IMR-90 (cell line): ENCODE measurements at regions not wholly inside any gene's neighbourhood (a gene's known extent, or its start where the extent isn't known, plus 50 kb on each side); places are given as distances from the start of the nearest gene placed in this dataset.

ENCODE experiments used
- ATAC-seq: fragments of 200-7000 bp; cut with Tn5 transposase; 2 replicates; pipeline ENCODE4 v1.9.1; 2020; ENCODE audit warnings: low read depth, mild to moderate bottlenecking, moderate library complexity
- BruUV-seq: library from RNA; stranded (reverse); fragments of 400-500 nt; replicated peaks from 2 replicates; lab custom pipeline; 2021; lab: Mats Ljungman, UMichigan
- CTCF ChIA-PET: fragments of 300-600 bp; formaldehyde crosslinking; extraction: SDS; loops from one replicate; lab custom pipeline; 2021; ENCODE audit warnings: antibody characterized with exemption; lab: Yijun Ruan, JAX
- POLR2A ChIA-PET: fragments of 300-600 bp; sonication (Branson Sonifier 250); formaldehyde crosslinking; loops from one replicate; lab custom pipeline; 2022; ENCODE audit warnings: antibody characterized with exemption; ENCODE audit not compliant: unreplicated experiment; lab: Charles Lee
- DNase-seq: peaks from one replicate; pipeline ENCODE4 v3.0.0; 2013
- H2AFZ ChIP-seq: replicated peaks from 2 replicates; pipeline ENCODE3; 2013; ENCODE audit warnings: low read length, mild to moderate bottlenecking; ENCODE audit not compliant: poor library complexity
- H2AK5ac ChIP-seq: 2 replicates; pipeline ENCODE4 v1.6.1; 2013; ENCODE audit warnings: low read depth, low read length, inconsistent platforms
- H2AK9ac ChIP-seq: replicated peaks from 2 replicates; pipeline ENCODE3; 2013; ENCODE audit warnings: mild to moderate bottlenecking, low read depth, low read length, moderate library complexity; ENCODE audit not compliant: poor library complexity
- H2BK120ac ChIP-seq: 2 replicates; pipeline ENCODE4 v1.6.1; 2013; ENCODE audit warnings: low read depth, low read length, inconsistent platforms
- H2BK15ac ChIP-seq: 3 replicates; pipeline ENCODE4 v1.6.1; 2013; ENCODE audit warnings: low read depth, low read length, inconsistent platforms
- H2BK20ac ChIP-seq: 2 replicates; pipeline ENCODE4 v1.6.1; 2013; ENCODE audit warnings: low read depth, mild to moderate bottlenecking, inconsistent platforms, low read length, moderate library complexity
- H2BK5ac ChIP-seq: 2 replicates; pipeline ENCODE4 v1.6.1; 2013; ENCODE audit warnings: mild to moderate bottlenecking, low read depth, low read length, inconsistent platforms; ENCODE audit not compliant: poor library complexity, severe bottlenecking
- H3K14ac ChIP-seq: replicated peaks from 2 replicates; pipeline ENCODE4 v1.6.1; 2013; ENCODE audit warnings: low read depth, low read length, inconsistent platforms
- H3K18ac ChIP-seq: 2 replicates; pipeline ENCODE4 v1.6.1; 2013; ENCODE audit warnings: low read depth, low read length, control low read depth
- H3K23ac ChIP-seq: 2 replicates; pipeline ENCODE4 v1.6.1; 2013; ENCODE audit warnings: low read depth, low read length, inconsistent platforms
- H3K27ac ChIP-seq: 2 replicates; pipeline ENCODE4 v1.5.1; 2013; ENCODE audit warnings: mild to moderate bottlenecking, control low read depth, low read length; ENCODE audit not compliant: insufficient read depth
- H3K27me3 ChIP-seq: 2 replicates; pipeline ENCODE4 v1.6.1; 2013; ENCODE audit warnings: low read length; ENCODE audit not compliant: control insufficient read depth, insufficient read depth
- H3K36me3 ChIP-seq: 2 replicates; pipeline ENCODE4 v1.6.1; 2013; ENCODE audit warnings: low read length, mixed read lengths; ENCODE audit not compliant: control insufficient read depth, insufficient read depth
- H3K4ac ChIP-seq: 2 replicates; pipeline ENCODE4 v1.6.1; 2013; ENCODE audit warnings: low read depth, low read length, inconsistent platforms
- H3K4me1 ChIP-seq: 2 replicates; pipeline ENCODE4 v1.6.1; 2013; ENCODE audit warnings: low read length, mixed read lengths; ENCODE audit not compliant: control insufficient read depth, insufficient read depth
- H3K4me2 ChIP-seq: 2 replicates; pipeline ENCODE4 v1.6.1; 2013; ENCODE audit warnings: low read depth, mild to moderate bottlenecking, control low read depth, low read length, moderate library complexity
- H3K4me3 ChIP-seq: 2 replicates; pipeline ENCODE4 v1.5.1; 2013; ENCODE audit warnings: low read depth, mild to moderate bottlenecking, control low read depth, low read length, moderate library complexity; ENCODE audit not compliant: insufficient read depth
- H3K56ac ChIP-seq: 2 replicates; pipeline ENCODE4 v1.6.1; 2013; ENCODE audit warnings: low read length, inconsistent platforms; ENCODE audit not compliant: insufficient read depth; ENCODE audit errors: extremely low read depth
- H3K79me1 ChIP-seq, 2 experiments: 2 replicates each; pipeline ENCODE4 v1.6.1; 2013; ENCODE audit warnings: low read length in 2 of 2, inconsistent platforms in 1 of 2, low read depth in 1 of 2
- H3K9ac ChIP-seq: 2 replicates; pipeline ENCODE4 v1.6.1; 2013; ENCODE audit warnings: low read depth, low read length, control low read depth
- H3K9me1 ChIP-seq: 2 replicates; pipeline ENCODE4 v1.6.1; 2013; ENCODE audit warnings: low read length, inconsistent platforms; ENCODE audit not compliant: insufficient read depth
- H3K9me3 ChIP-seq: 2 replicates; pipeline ENCODE4 v1.6.1; 2013; ENCODE audit warnings: low read length; ENCODE audit not compliant: control insufficient read depth, insufficient read depth
- H4K20me1 ChIP-seq: 2 replicates; pipeline ENCODE4 v1.6.1; 2013; ENCODE audit warnings: low read length, inconsistent platforms; ENCODE audit not compliant: insufficient read depth
- H4K5ac ChIP-seq: 2 replicates; pipeline ENCODE4 v1.6.1; 2013; ENCODE audit warnings: mild to moderate bottlenecking, low read depth, low read length, control low read depth
- H4K8ac ChIP-seq, 2 experiments: 2 replicates each; pipeline ENCODE4 v1.6.1; 2013; ENCODE audit warnings: low read depth in 2 of 2, low read length in 2 of 2, control low read depth in 1 of 2, inconsistent platforms in 1 of 2
- H4K91ac ChIP-seq: 2 replicates; pipeline ENCODE4 v1.6.1; 2013; ENCODE audit warnings: low read depth, low read length, inconsistent platforms; ENCODE audit not compliant: insufficient read depth
- BHLHE40 ChIP-seq: fragments of 150-350 bp; IDR thresholded peaks from 2 replicates; pipeline ENCODE4 v1.6.1; 2016; ENCODE audit warnings: mild to moderate bottlenecking, low read depth, low read length
- CTCF ChIP-seq: conservative IDR thresholded peaks from 2 replicates; pipeline ENCODE4 v1.5.1; 2012; ENCODE audit warnings: mild to moderate bottlenecking, low read depth, low read length, improper control_type of control experiment
- FOS ChIP-seq: fragments of 150-350 bp; IDR thresholded peaks from 2 replicates; pipeline ENCODE4 v1.6.1; 2016; ENCODE audit warnings: low read depth, low read length
- MAZ ChIP-seq: IDR thresholded peaks from 2 replicates; pipeline ENCODE4 v1.6.1; 2012; ENCODE audit warnings: low read depth, mild to moderate bottlenecking, low read length, improper control_type of control experiment, moderate library complexity, borderline replicate concordance
- MXI1 ChIP-seq: IDR thresholded peaks from 2 replicates; pipeline ENCODE4 v1.6.1; 2012; ENCODE audit warnings: low read depth, mild to moderate bottlenecking, low read length, moderate library complexity, borderline replicate concordance
- POLR2A ChIP-seq: IDR thresholded peaks from 2 replicates; pipeline ENCODE4 v1.6.1; 2012; ENCODE audit warnings: mild to moderate bottlenecking, low read depth, low read length
- RAD21 ChIP-seq: IDR thresholded peaks from 2 replicates; pipeline ENCODE4 v1.6.1; 2012; ENCODE audit warnings: low read length, improper control_type of control experiment
- RCOR1 ChIP-seq: IDR thresholded peaks from 2 replicates; pipeline ENCODE4 v1.6.1; 2012; ENCODE audit warnings: mild to moderate bottlenecking, low read length, improper control_type of control experiment; ENCODE audit not compliant: insufficient replicate concordance
- RFX5 ChIP-seq: IDR thresholded peaks from 2 replicates; pipeline ENCODE4 v1.8.0; 2012; ENCODE audit warnings: low read depth, mild to moderate bottlenecking, low read length, moderate library complexity
- SMC3 ChIP-seq: fragments of 150-350 bp; IDR thresholded peaks from 2 replicates; pipeline ENCODE4 v1.6.1; 2016; ENCODE audit warnings: low read depth, mild to moderate bottlenecking, antibody characterized with exemption, low read length, moderate library complexity
- WGBS, 2 experiments: methylation state at CpG; one replicate each; pipeline versions ENCODE4 v1.1.5 to v1.1.7; 2013; ENCODE audit warnings: missing lambda C conversion rate in 2 of 2; ENCODE audit not compliant: insufficient read length in 1 of 2; ENCODE audit errors: extremely low coverage in 2 of 2; 5-methylcytosine and 5-hydroxymethylcytosine counted together
- dilution Hi-C: fragments of 300-500 bp; cut with HindIII; formaldehyde crosslinking; loops from one replicate; pipeline ENCODE4 v1.14.3; 2018; ENCODE audit warnings: low sequenced_read_pairs; ENCODE audit not compliant: unreplicated experiment
- in situ Hi-C: fragments of 300-500 bp; cut with MboI; formaldehyde crosslinking; loops from 3 replicates; pipeline ENCODE4 v1.14.3; 2019; ENCODE audit warnings: low sequenced_read_pairs, inconsistent platforms, mixed read lengths
- intact Hi-C: fragments of 100-400 bp; cut with micrococcal nuclease; formaldehyde crosslinking; loops from 2 replicates; pipeline ENCODE4 v1.10.0; 2022

- Histone ChIP-seq H2AK9ac (no peak overlapping the region), H3K9me3 (no peaks in the 10 kb centered on the region), H3K36me3 (no peaks in the 10 kb centered on the region), H2BK120ac (no peak overlapping the region), H3K4me2 (no peak overlapping the region), H2AFZ (no peak overlapping the region), H3K9ac (no peak overlapping the region), H4K20me1 (no peaks in the 10 kb centered on the region), H3K56ac (no peak overlapping the region), H3K9me1 (no peaks in the 10 kb centered on the region), H3K27ac (no peak overlapping the region), H2BK15ac (no peak overlapping the region), H3K79me1 (no peaks in the 10 kb centered on the region), H4K8ac (0 out of 4 replicates have a peak overlapping the region, but pooled peaks of 1 of the 2 experiments have one; percentile 76), H3K4me1 (no peaks in the 10 kb centered on the region; the same call in 1 of the 2 replicates), H2AK5ac (no peak overlapping the region), H3K23ac (no peak overlapping the region), H3K27me3 (no peaks in the 10 kb centered on the region), H4K91ac (no peak overlapping the region), H3K4ac (no peak overlapping the region), H3K18ac (no peak overlapping the region), H2BK5ac (no peak overlapping the region), H4K5ac (no peak overlapping the region), H3K14ac (no peak overlapping the region), H2BK20ac (no peak overlapping the region), H3K4me3 (no peak overlapping the region)
- ATAC-seq (no peak), DNase-seq (peak; percentile 24)
- CTCF ChIA-PET, result no interaction called here
- TF ChIP-seq RFX5 (no peak), FOS (no peak), RAD21 (no peak), POLR2A (no peak), BHLHE40 (no peak), MAZ (no peak), CTCF (no peak), MXI1 (no peak), RCOR1 (no peak), SMC3 (no peak)
- BruUV-seq, result no TSS peak
- POLR2A ChIA-PET, result no interaction called here
- WGBS, 2 experiments, result no CpG with 5 or more reads among the region's 4 CpGs
- intact Hi-C loops (no loop called here), dilution Hi-C loops (no loop called here), in situ Hi-C loops (no loop called here)
These were observed 389.3 kb downstream of the IRS1 start for GRCh38 chr2:226410247-226410835.
